Adrenal gland (tissue), 5 donors: ENCODE measurements at regions not wholly inside any gene's neighbourhood (a gene's known extent, or its start where the extent isn't known, plus 50 kb on each side); places are given as distances from the start of the nearest gene placed in this dataset.
"Not testable (repeated sequence)": the region's sequence is repeated elsewhere in the genome, so short reads cannot be mapped to it uniquely, and the experiment has no call there.

Source experiments
- POLR2A ChIP-seq, 2 donors: fragments of 450-650 bp; IDR thresholded peaks; one replicate each; pipeline ENCODE4 v1.6.1; 2017; ENCODE audit warnings: antibody characterized with exemption in 2 of 2, mild to moderate bottlenecking in 2 of 2, moderate library complexity in 1 of 2
- TF ChIP-seq, protein P1 (sequence below), 6 experiments: fragments of 450-650 bp in 4 of 6; fragments of 200-600 bp in 2 of 6; sonication (generic) in 1 of 6; IDR thresholded peaks; 1 replicate in 5 of 6; 2 replicates in 1 of 6; pipeline versions ENCODE4 v1.5.1 to v1.8.0; 2016 to 2021; ENCODE audit warnings: antibody characterized with exemption in 6 of 6, mild to moderate bottlenecking in 2 of 6, moderate library complexity in 1 of 6
- donor health status: DM: no; HTN: no; CAD: no.

DNA sequence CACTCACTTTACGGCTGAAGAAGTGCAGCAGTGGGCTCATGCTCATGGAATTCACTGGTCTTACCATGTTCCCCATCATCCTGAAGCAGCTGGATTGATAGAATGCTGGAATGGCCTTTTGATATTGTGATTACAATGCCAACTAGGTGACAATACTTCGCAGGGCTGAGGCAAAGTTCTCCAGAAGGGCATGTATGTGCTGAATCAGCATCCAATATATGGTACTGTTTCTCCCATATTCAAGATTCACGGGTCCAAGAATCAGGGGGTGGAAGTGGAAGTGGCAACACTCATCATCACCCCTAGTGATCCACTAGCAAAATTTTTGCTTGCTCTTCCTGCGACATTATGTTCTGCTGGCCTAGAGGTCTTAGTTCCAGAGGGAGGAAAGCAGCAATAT, 353.3 kb downstream of the C12orf75 start:
- not testable (repeated sequence) for TF ChIP-seq POLR2A (IDR thresholded peaks at IDR 0.05)
- TF ChIP-seq, protein P1, sequence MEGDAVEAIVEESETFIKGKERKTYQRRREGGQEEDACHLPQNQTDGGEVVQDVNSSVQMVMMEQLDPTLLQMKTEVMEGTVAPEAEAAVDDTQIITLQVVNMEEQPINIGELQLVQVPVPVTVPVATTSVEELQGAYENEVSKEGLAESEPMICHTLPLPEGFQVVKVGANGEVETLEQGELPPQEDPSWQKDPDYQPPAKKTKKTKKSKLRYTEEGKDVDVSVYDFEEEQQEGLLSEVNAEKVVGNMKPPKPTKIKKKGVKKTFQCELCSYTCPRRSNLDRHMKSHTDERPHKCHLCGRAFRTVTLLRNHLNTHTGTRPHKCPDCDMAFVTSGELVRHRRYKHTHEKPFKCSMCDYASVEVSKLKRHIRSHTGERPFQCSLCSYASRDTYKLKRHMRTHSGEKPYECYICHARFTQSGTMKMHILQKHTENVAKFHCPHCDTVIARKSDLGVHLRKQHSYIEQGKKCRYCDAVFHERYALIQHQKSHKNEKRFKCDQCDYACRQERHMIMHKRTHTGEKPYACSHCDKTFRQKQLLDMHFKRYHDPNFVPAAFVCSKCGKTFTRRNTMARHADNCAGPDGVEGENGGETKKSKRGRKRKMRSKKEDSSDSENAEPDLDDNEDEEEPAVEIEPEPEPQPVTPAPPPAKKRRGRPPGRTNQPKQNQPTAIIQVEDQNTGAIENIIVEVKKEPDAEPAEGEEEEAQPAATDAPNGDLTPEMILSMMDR (IDR thresholded peaks at IDR 0.05) = not testable (repeated sequence)
